ENCODE measurements at regions not wholly inside any gene's neighbourhood (a gene's known extent, or its start where the extent isn't known, plus 50 kb on each side); places are given as distances from the start of the nearest gene placed in this dataset.
"Not testable (repeated sequence)": the region's sequence is repeated elsewhere in the genome, so short reads cannot be mapped to it uniquely, and the experiment has no call there.

GRCh38 chr4:31125496-31125895 lies 405.3 kb downstream of the PCDH7 start:
- no peak for DNase-seq

GRCh38 chr4:31126881-31127398 lies 406.8 kb downstream of the PCDH7 start:
- no peak for DNase-seq

GRCh38 chr4:31130930-31131329 lies 410.8 kb downstream of the PCDH7 start:
- no peak for DNase-seq

- no peak for DNase-seq
These were observed 414.6 kb downstream of the PCDH7 start for GRCh38 chr4:31134720-31135119.

GRCh38 chr4:31139767-31140166 lies 419.6 kb downstream of the PCDH7 start:
- no peak for DNase-seq

GRCh38 chr4:31141095-31141831 lies 421.1 kb downstream of the PCDH7 start:
- DNase-seq, result no peak

- no peak for DNase-seq
These were observed 421.6 kb downstream of the PCDH7 start for GRCh38 chr4:31141832-31142142.

- no peak for DNase-seq
These were observed 426.2 kb downstream of the PCDH7 start for GRCh38 chr4:31146366-31146765.

- DNase-seq, result no peak
These were observed 428.8 kb downstream of the PCDH7 start for GRCh38 chr4:31148990-31149389.

GRCh38 chr4:31156221-31156620 lies 436.1 kb downstream of the PCDH7 start:
- no peak for DNase-seq

GRCh38 chr4:31160146-31160545 lies 440.0 kb downstream of the PCDH7 start:
- no peak for DNase-seq

GRCh38 chr4:31169846-31170245 lies 449.7 kb downstream of the PCDH7 start:
- no peak for DNase-seq

GRCh38 chr4:31171362-31171761 lies 451.2 kb downstream of the PCDH7 start:
- no peak for DNase-seq

- no peak for DNase-seq
These were observed 455.2 kb downstream of the PCDH7 start for GRCh38 chr4:31175242-31175910.

- no peak for DNase-seq
These were observed 463.1 kb downstream of the PCDH7 start for GRCh38 chr4:31183256-31183655.

GRCh38 chr4:31185014-31185585 lies 464.9 kb downstream of the PCDH7 start:
- no peak for DNase-seq

GRCh38 chr4:31187979-31188378 lies 467.8 kb downstream of the PCDH7 start:
- no peak for DNase-seq

- DNase-seq, result no peak
These were observed 469.8 kb downstream of the PCDH7 start for GRCh38 chr4:31189938-31190337.

GRCh38 chr4:31190671-31191070 lies 470.5 kb downstream of the PCDH7 start:
- no peak for DNase-seq

- no peak for DNase-seq
These were observed 472.2 kb downstream of the PCDH7 start for GRCh38 chr4:31192341-31192740.

GRCh38 chr4:31193521-31193920 lies 473.4 kb downstream of the PCDH7 start:
- DNase-seq, result no peak

GRCh38 chr4:31194823-31195222 lies 474.7 kb downstream of the PCDH7 start:
- DNase-seq, result no peak

- DNase-seq, result no peak
These were observed 479.5 kb downstream of the PCDH7 start for GRCh38 chr4:31199644-31200043.

GRCh38 chr4:31202054-31202453 lies 481.9 kb downstream of the PCDH7 start:
- not testable (repeated sequence) for DNase-seq
